ENCODE measurements at regions not wholly inside any gene's neighbourhood (a gene's known extent, or its start where the extent isn't known, plus 50 kb on each side); places are given as distances from the start of the nearest gene placed in this dataset.

DNA sequence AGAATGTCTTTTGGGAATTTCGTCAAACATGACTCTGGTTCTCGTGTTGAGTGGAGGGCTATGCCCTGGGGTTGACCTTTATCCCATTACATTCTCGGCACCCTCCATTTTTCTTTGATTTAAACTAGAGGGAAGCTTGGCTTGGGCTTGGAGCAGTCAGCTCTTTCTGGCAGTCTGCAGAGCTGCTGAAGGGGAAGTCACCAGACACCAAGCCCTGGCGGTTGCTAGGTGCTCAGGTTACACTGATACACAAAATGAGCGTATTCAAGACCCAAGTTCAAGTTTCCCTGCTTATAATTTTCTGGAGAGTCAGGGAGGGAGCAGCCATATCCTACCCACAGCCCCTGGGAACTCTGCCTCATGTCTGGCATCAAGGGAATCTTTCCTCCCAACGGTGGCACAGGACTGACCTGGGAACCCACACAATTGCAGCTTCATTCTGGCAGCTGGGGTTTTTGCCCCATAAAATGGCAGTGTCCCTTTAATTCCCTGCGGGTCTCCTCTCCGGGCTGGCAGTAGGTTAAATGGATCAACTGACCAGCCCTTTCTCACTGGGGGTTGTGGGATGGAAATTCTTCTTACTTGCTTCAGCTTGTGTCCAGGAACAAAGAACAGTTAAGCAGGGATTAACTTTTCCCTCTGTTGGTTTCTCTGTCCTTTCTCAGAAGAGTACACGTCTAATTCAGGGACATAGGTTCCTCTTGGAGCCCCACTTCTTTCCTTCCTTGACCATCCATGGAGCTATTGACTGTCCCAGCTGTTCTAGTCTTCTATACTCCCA, 110.0 kb upstream of the DLG1 start:
- TF ChIP-seq EZH2phosphoT487 (IDR thresholded peaks at IDR 0.05; ENCODE audit: low read depth): no peak
- TF ChIP-seq, protein P1, sequence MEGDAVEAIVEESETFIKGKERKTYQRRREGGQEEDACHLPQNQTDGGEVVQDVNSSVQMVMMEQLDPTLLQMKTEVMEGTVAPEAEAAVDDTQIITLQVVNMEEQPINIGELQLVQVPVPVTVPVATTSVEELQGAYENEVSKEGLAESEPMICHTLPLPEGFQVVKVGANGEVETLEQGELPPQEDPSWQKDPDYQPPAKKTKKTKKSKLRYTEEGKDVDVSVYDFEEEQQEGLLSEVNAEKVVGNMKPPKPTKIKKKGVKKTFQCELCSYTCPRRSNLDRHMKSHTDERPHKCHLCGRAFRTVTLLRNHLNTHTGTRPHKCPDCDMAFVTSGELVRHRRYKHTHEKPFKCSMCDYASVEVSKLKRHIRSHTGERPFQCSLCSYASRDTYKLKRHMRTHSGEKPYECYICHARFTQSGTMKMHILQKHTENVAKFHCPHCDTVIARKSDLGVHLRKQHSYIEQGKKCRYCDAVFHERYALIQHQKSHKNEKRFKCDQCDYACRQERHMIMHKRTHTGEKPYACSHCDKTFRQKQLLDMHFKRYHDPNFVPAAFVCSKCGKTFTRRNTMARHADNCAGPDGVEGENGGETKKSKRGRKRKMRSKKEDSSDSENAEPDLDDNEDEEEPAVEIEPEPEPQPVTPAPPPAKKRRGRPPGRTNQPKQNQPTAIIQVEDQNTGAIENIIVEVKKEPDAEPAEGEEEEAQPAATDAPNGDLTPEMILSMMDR (IDR thresholded peaks at IDR 0.05; ENCODE audit: low read depth, low read length): no peak
- Histone ChIP-seq H3K4me3 (ENCODE audit: low read length) (no peak overlapping the region), H3K79me2 (ENCODE audit: low read length) (no peaks in the 10 kb centered on the region), H4K20me1 (ENCODE audit: insufficient read depth, low read length) (no peaks in the 10 kb centered on the region), H3K4me2 (ENCODE audit: low read length) (no peak overlapping the region), H3K27me3 (ENCODE audit: low read depth, low read length) (peaks cover 4% of the 10 kb centered on the region; the same call in 1 of the 2 replicates), H3K4me1 (ENCODE audit: low read length) (no peaks in the 10 kb centered on the region), H3K9me3 (ENCODE audit: insufficient read depth, low read length) (no peaks in the 10 kb centered on the region), H3K9ac (ENCODE audit: low read length) (no peak overlapping the region), H3K36me3 (replicated peaks; ENCODE audit: low read depth, low read length) (no peaks in the 10 kb centered on the region), H2AFZ (ENCODE audit: low read depth, low read length) (no peak overlapping the region), H3K27ac (ENCODE audit: low read length) (no peak overlapping the region)

GRCh38 chr3:197407526-197407925, 109.1 kb upstream of the DLG1 start:
- H3K9me3 ChIP-seq (ENCODE audit: insufficient read depth, low read length): no peaks in the 10 kb centered on the region
- no peaks in the 10 kb centered on the region for H3K36me3 ChIP-seq (replicated peaks; ENCODE audit: low read depth, low read length)
- no peak overlapping the region for H3K4me2 ChIP-seq (ENCODE audit: low read length)
- H3K4me1 ChIP-seq (ENCODE audit: low read length): no peaks in the 10 kb centered on the region
- H3K4me3 ChIP-seq (ENCODE audit: low read length): no peak overlapping the region
- no peak overlapping the region for H3K27ac ChIP-seq (ENCODE audit: low read length)
- no peak for TF ChIP-seq EZH2phosphoT487 (IDR thresholded peaks at IDR 0.05; ENCODE audit: low read depth)
- TF ChIP-seq, protein P1 (IDR thresholded peaks at IDR 0.05; ENCODE audit: low read depth, low read length): no peak
- no peaks in the 10 kb centered on the region for H4K20me1 ChIP-seq (ENCODE audit: insufficient read depth, low read length)
- H3K9ac ChIP-seq (ENCODE audit: low read length): no peak overlapping the region
- peaks cover 4% of the 10 kb centered on the region; the same call in 1 of the 2 replicates for H3K27me3 ChIP-seq (ENCODE audit: low read depth, low read length)
- no peaks in the 10 kb centered on the region for H3K79me2 ChIP-seq (ENCODE audit: low read length)
- no peak overlapping the region for H2AFZ ChIP-seq (ENCODE audit: low read depth, low read length)

- Histone ChIP-seq H4K20me1 (ENCODE audit: insufficient read depth, low read length) (no peaks in the 10 kb centered on the region), H3K4me1 (ENCODE audit: low read length) (no peaks in the 10 kb centered on the region), H3K9ac (ENCODE audit: low read length) (no peak overlapping the region), H3K79me2 (ENCODE audit: low read length) (no peaks in the 10 kb centered on the region), H2AFZ (ENCODE audit: low read depth, low read length) (no peak overlapping the region), H3K4me2 (ENCODE audit: low read length) (no peak overlapping the region), H3K36me3 (replicated peaks; ENCODE audit: low read depth, low read length) (no peaks in the 10 kb centered on the region), H3K27ac (ENCODE audit: low read length) (no peak overlapping the region), H3K27me3 (ENCODE audit: low read depth, low read length) (peaks cover 4% of the 10 kb centered on the region; the same call in 1 of the 2 replicates), H3K4me3 (ENCODE audit: low read length) (no peak overlapping the region), H3K9me3 (ENCODE audit: insufficient read depth, low read length) (no peaks in the 10 kb centered on the region)
- no peak for TF ChIP-seq EZH2phosphoT487 (IDR thresholded peaks at IDR 0.05; ENCODE audit: low read depth)
- TF ChIP-seq, protein P1 (IDR thresholded peaks at IDR 0.05; ENCODE audit: low read depth, low read length): no peak
Observed at GRCh38 chr3:197407053-197407452, 108.6 kb upstream of the DLG1 start.

- Histone ChIP-seq H3K79me2 (ENCODE audit: low read length) (no peaks in the 10 kb centered on the region), H3K4me3 (ENCODE audit: low read length) (no peak overlapping the region), H3K36me3 (replicated peaks; ENCODE audit: low read depth, low read length) (no peaks in the 10 kb centered on the region), H3K9me3 (ENCODE audit: insufficient read depth, low read length) (no peaks in the 10 kb centered on the region), H4K20me1 (ENCODE audit: insufficient read depth, low read length) (no peaks in the 10 kb centered on the region), H3K4me2 (ENCODE audit: low read length) (no peak overlapping the region), H3K27me3 (ENCODE audit: low read depth, low read length) (peaks cover 4% of the 10 kb centered on the region; the same call in 1 of the 2 replicates), H3K4me1 (ENCODE audit: low read length) (no peaks in the 10 kb centered on the region), H2AFZ (ENCODE audit: low read depth, low read length) (no peak overlapping the region), H3K27ac (ENCODE audit: low read length) (no peak overlapping the region), H3K9ac (ENCODE audit: low read length) (no peak overlapping the region)
- TF ChIP-seq, protein P1 (IDR thresholded peaks at IDR 0.05; ENCODE audit: low read depth, low read length): no peak
- TF ChIP-seq EZH2phosphoT487 (IDR thresholded peaks at IDR 0.05; ENCODE audit: low read depth): no peak
Observed at GRCh38 chr3:197406266-197406665, 107.9 kb upstream of the DLG1 start.
